CD4-positive, alpha-beta T cell (primary cell): ENCODE measurements at regions not wholly inside any gene's neighbourhood (a gene's known extent, or its start where the extent isn't known, plus 50 kb on each side); places are given as distances from the start of the nearest gene placed in this dataset.

ENCODE experiments used
- ATAC-seq: fragments of 200-7000 bp; cut with Tn5 transposase; one replicate; pipeline ENCODE4 v1.10.0; 2022; ENCODE audit warnings: mild to moderate bottlenecking; ENCODE audit not compliant: poor library complexity
- CTCF ChIA-PET: fragments of 350-600 bp; sonication (Branson Sonifier 250); formaldehyde crosslinking; loops from one replicate; lab custom pipeline; 2021; ENCODE audit warnings: antibody characterized with exemption, inconsistent platforms; lab: Charles Lee
- POLR2A ChIA-PET: fragments of 350-600 bp; sonication (Branson Sonifier 250); formaldehyde crosslinking; loops from one replicate; lab custom pipeline; 2021; ENCODE audit warnings: antibody characterized with exemption, inconsistent platforms; lab: Charles Lee
- DNase-seq, 14 experiments: peaks; one replicate each; pipeline ENCODE4 v3.0.0-alpha.2; 2013 to 2020; ENCODE audit warnings: mixed read lengths in 2 of 14
- H3K27ac ChIP-seq, 2 donors: one replicate each; pipeline versions ENCODE4 v1.5.1 to v1.7.0; 2013; ENCODE audit warnings: low read length in 2 of 2, low read depth in 1 of 2, mild to moderate bottlenecking in 1 of 2
- H3K27me3 ChIP-seq, 2 experiments: 1 replicate in 1 of 2; 2 replicates in 1 of 2; pipeline versions ENCODE4 v1.6.1 to v1.7.0; 2013; ENCODE audit warnings: low read length in 2 of 2, control low read depth in 1 of 2, mild to moderate bottlenecking in 1 of 2, moderate library complexity in 1 of 2; ENCODE audit not compliant: insufficient read depth in 2 of 2, control insufficient read depth in 1 of 2
- H3K36me3 ChIP-seq: one replicate; pipeline ENCODE4 v1.6.1; 2013; ENCODE audit warnings: low read length, control low read depth; ENCODE audit not compliant: insufficient read depth
- H3K4me1 ChIP-seq: one replicate; pipeline ENCODE4 v1.6.1; 2013; ENCODE audit warnings: low read length, control low read depth; ENCODE audit not compliant: insufficient read depth
- H3K4me3 ChIP-seq: one replicate; pipeline ENCODE4 v1.5.1; 2013; ENCODE audit warnings: mild to moderate bottlenecking, low read length, moderate library complexity
- H3K9me3 ChIP-seq, 2 experiments: 1 replicate in 1 of 2; 2 replicates in 1 of 2; pipeline versions ENCODE4 v1.6.1 to v1.7.0; 2013; ENCODE audit warnings: low read length in 2 of 2, mild to moderate bottlenecking in 2 of 2, control low read depth in 1 of 2, moderate library complexity in 1 of 2; ENCODE audit not compliant: control insufficient read depth in 1 of 2, insufficient read depth in 1 of 2
- H3K27ac Mint-ChIP-seq: one replicate; pipeline ENCODE4 v1.8.0; 2020; ENCODE audit warnings: mixed read lengths
- H3K27me3 Mint-ChIP-seq: one replicate; pipeline ENCODE4 v1.8.0; 2021; ENCODE audit warnings: mixed read lengths
- H3K36me3 Mint-ChIP-seq: one replicate; pipeline ENCODE4 v1.8.0; 2021; ENCODE audit warnings: low read depth, mixed read lengths
- H3K4me1 Mint-ChIP-seq: one replicate; pipeline ENCODE4 v1.8.0; 2021; ENCODE audit warnings: low read depth, mixed read lengths
- H3K4me3 Mint-ChIP-seq: one replicate; pipeline ENCODE4 v1.8.0; 2020; ENCODE audit warnings: mild to moderate bottlenecking, mixed read lengths
- H3K9me3 Mint-ChIP-seq: one replicate; pipeline ENCODE4 v1.8.0; 2020; ENCODE audit warnings: mixed read lengths
- CTCF ChIP-seq: fragments of 200-600 bp; IDR thresholded peaks from one replicate; pipeline ENCODE4 v1.8.0; 2022; ENCODE audit warnings: antibody characterized with exemption, mild to moderate bottlenecking
- intact Hi-C, 2 experiments: fragments of 100-400 bp; cut with DNase I in 1 of 2; cut with micrococcal nuclease in 1 of 2; formaldehyde crosslinking; loops; one replicate each; pipeline versions ENCODE4 v1.15.1 to v1.9.0; 2023 to 2025; cut with DNase I, micrococcal nuclease

GRCh38 chr22:47782328-47783075, 1020.1 kb downstream of the TBC1D22A start:
- peaks cover 0 to 6% of the 10 kb centered on the region in 2 experiments for H3K27me3 ChIP-seq
- POLR2A ChIA-PET = no interaction called here
- DNase-seq (no peak), ATAC-seq (no peak)
- H3K4me3 ChIP-seq = no peak overlapping the region
- Mint-ChIP-seq H3K4me3 (no peak overlapping the region), H3K27me3 (peaks cover 17% of the 10 kb centered on the region), H3K4me1 (no peaks in the 10 kb centered on the region), H3K27ac (no peak overlapping the region), H3K9me3 (no peaks in the 10 kb centered on the region), H3K36me3 (no peaks in the 10 kb centered on the region)
- no peaks in the 10 kb centered on the region for H3K4me1 ChIP-seq
- CTCF ChIA-PET = no interaction called here
- no peak for TF ChIP-seq CTCF
- no peaks in the 10 kb centered on the region for H3K36me3 ChIP-seq
- peaks cover 0 to 26% of the 10 kb centered on the region in 2 experiments for H3K9me3 ChIP-seq
- H3K27ac ChIP-seq = no peak overlapping the region
- intact Hi-C loops = no loop called here

- Mint-ChIP-seq H3K27me3 (peaks cover 17% of the 10 kb centered on the region), H3K27ac (no peak overlapping the region), H3K4me3 (no peak overlapping the region), H3K4me1 (no peaks in the 10 kb centered on the region), H3K36me3 (no peaks in the 10 kb centered on the region), H3K9me3 (no peaks in the 10 kb centered on the region)
- Histone ChIP-seq H3K4me1 (no peaks in the 10 kb centered on the region), H3K36me3 (no peaks in the 10 kb centered on the region), H3K27me3 (peaks cover 0 to 6% of the 10 kb centered on the region in 2 experiments), H3K9me3 (peaks cover 0 to 26% of the 10 kb centered on the region in 2 experiments), H3K27ac (no peak overlapping the region), H3K4me3 (no peak overlapping the region)
- ATAC-seq (no peak), DNase-seq (no peak)
- no peak for TF ChIP-seq CTCF
- ChIA-PET CTCF (no interaction called here), POLR2A (no interaction called here)
- intact Hi-C loops = no loop called here
Observed at GRCh38 chr22:47781427-47782111, 1019.1 kb downstream of the TBC1D22A start.

- ATAC-seq (no peak), DNase-seq (no peak)
- Mint-ChIP-seq H3K9me3 (no peaks in the 10 kb centered on the region), H3K27me3 (peaks cover 17% of the 10 kb centered on the region), H3K27ac (no peak overlapping the region), H3K36me3 (no peaks in the 10 kb centered on the region), H3K4me3 (no peak overlapping the region), H3K4me1 (no peaks in the 10 kb centered on the region)
- no peaks in the 10 kb centered on the region for H3K36me3 ChIP-seq
- H3K4me1 ChIP-seq = no peaks in the 10 kb centered on the region
- ChIA-PET CTCF (no interaction called here), POLR2A (no interaction called here)
- no peak overlapping the region for H3K27ac ChIP-seq
- intact Hi-C loops = no loop called here
- peaks cover 0 to 6% of the 10 kb centered on the region in 2 experiments for H3K27me3 ChIP-seq
- no peak overlapping the region for H3K4me3 ChIP-seq
- peaks cover 0 to 26% of the 10 kb centered on the region in 2 experiments for H3K9me3 ChIP-seq
- no peak for TF ChIP-seq CTCF
Observed at GRCh38 chr22:47781024-47781423, 1018.6 kb downstream of the TBC1D22A start.
